Adrenal gland (tissue), 9 donors: ENCODE measurements at regions not wholly inside any gene's neighbourhood (a gene's known extent, or its start where the extent isn't known, plus 50 kb on each side); places are given as distances from the start of the nearest gene placed in this dataset.

Experiments
- DNase-seq, 7 donors: peaks; one replicate each; pipeline ENCODE4 v3.0.0-alpha.2; 2019 to 2020
- H3K27ac ChIP-seq, 5 donors: fragments of 200-600 bp; sonication (generic) in 4 of 5; 1 replicate in 3 of 5; 2 replicates in 2 of 5; pipeline versions ENCODE4 v1.5.1 to v1.8.0; 2016 to 2020; ENCODE audit warnings: mild to moderate bottlenecking in 1 of 5
- H3K27me3 ChIP-seq: fragments of 200-600 bp; 2 replicates; pipeline ENCODE4 v1.8.0; 2021
- H3K36me3 ChIP-seq, 2 donors: fragments of 200-600 bp; replicated peaks in 1 of 2; 1 replicate in 1 of 2; 2 replicates in 1 of 2; pipeline versions ENCODE4 v1.5.1 to v1.8.0; 2018 to 2022
- H3K4me1 ChIP-seq, 2 donors: fragments of 200-600 bp; replicated peaks in 1 of 2; 1 replicate in 1 of 2; 2 replicates in 1 of 2; pipeline versions ENCODE4 v1.5.1 to v1.8.0; 2018 to 2021
- H3K4me3 ChIP-seq, 4 donors: fragments of 200-600 bp; sonication (generic) in 3 of 4; one replicate each; pipeline ENCODE4 v1.5.1; 2016 to 2018
- H3K9me3 ChIP-seq, 3 donors: fragments of 200-600 bp; sonication (generic) in 1 of 3; replicated peaks in 1 of 3; 1 replicate in 2 of 3; 2 replicates in 1 of 3; pipeline versions ENCODE4 v1.5.1 to v1.8.0; 2016 to 2021
- POLR2A ChIP-seq, 2 donors: fragments of 450-650 bp; IDR thresholded peaks; one replicate each; pipeline ENCODE4 v1.6.1; 2017; ENCODE audit warnings: antibody characterized with exemption in 2 of 2, mild to moderate bottlenecking in 2 of 2, moderate library complexity in 1 of 2
- WGBS, 4 donors: extraction: QIAGEN DNeasy Blood & Tissue Kit in 2 of 4; methylation state at CpG; one replicate each; pipeline versions ENCODE4 v1.1.5 to v1.1.7; 2013 to 2017; 5-methylcytosine and 5-hydroxymethylcytosine counted together
- intact Hi-C, 2 donors: fragments of 100-400 bp; cut with DNase I; formaldehyde crosslinking; loops; one replicate each; pipeline versions ENCODE4 v1.14.1 to v1.15.0; 2022 to 2023
- TF ChIP-seq, protein P1 (sequence below), 6 experiments: fragments of 450-650 bp in 4 of 6; fragments of 200-600 bp in 2 of 6; sonication (generic) in 1 of 6; IDR thresholded peaks; 1 replicate in 5 of 6; 2 replicates in 1 of 6; pipeline versions ENCODE4 v1.5.1 to v1.8.0; 2016 to 2021; ENCODE audit warnings: antibody characterized with exemption in 6 of 6, mild to moderate bottlenecking in 2 of 6, moderate library complexity in 1 of 6
- donor health status: healthy with polysubstance abuse.
- donor health status: Bipolar disorder and iron deficiency.
- donor health status: DM: yes; HTN: yes; CAD: no.
- donor health status: DM: no; HTN: no; CAD: no.
- donor health status: DM: no; HTN: no; CAD: no.

DNA sequence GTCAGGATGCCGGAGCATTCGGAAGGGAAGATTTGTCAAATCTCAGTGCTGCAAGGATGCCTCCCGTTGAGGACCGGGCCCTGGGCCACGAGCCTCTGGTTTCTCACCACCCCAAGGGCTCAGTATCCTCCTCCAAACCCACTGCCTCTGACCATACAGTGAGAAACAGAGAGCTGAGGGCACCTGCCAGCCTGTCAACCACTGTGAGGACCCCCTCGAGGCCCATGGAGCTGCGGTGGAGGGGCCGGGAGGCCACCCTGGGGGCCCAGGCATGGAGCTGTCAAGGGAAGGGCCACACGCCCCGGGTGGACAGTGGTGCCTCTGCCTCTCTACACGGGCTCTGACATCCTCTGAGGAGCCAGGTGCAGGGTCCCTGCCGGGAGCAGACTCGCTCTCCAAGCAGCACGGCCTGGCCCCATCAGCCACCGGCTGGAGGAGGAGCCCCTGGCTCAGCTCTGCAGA is 248.0 kb upstream of the TCERG1L start:
- Histone ChIP-seq H3K36me3 (no peaks in the 10 kb centered on the region), H3K9me3 (no peaks in the 10 kb centered on the region), H3K27ac (no peak overlapping the region), H3K4me3 (no peak overlapping the region), H3K27me3 (peaks cover 5% of the 10 kb centered on the region), H3K4me1 (no peaks in the 10 kb centered on the region)
- no peak for DNase-seq
- TF ChIP-seq, protein P1, sequence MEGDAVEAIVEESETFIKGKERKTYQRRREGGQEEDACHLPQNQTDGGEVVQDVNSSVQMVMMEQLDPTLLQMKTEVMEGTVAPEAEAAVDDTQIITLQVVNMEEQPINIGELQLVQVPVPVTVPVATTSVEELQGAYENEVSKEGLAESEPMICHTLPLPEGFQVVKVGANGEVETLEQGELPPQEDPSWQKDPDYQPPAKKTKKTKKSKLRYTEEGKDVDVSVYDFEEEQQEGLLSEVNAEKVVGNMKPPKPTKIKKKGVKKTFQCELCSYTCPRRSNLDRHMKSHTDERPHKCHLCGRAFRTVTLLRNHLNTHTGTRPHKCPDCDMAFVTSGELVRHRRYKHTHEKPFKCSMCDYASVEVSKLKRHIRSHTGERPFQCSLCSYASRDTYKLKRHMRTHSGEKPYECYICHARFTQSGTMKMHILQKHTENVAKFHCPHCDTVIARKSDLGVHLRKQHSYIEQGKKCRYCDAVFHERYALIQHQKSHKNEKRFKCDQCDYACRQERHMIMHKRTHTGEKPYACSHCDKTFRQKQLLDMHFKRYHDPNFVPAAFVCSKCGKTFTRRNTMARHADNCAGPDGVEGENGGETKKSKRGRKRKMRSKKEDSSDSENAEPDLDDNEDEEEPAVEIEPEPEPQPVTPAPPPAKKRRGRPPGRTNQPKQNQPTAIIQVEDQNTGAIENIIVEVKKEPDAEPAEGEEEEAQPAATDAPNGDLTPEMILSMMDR (IDR thresholded peaks at IDR 0.05) = no peak
- no peak for TF ChIP-seq POLR2A (IDR thresholded peaks at IDR 0.05)
- intact Hi-C loops = no loop called here
- 71 to 85% (median 73%) methylated on average over 8 to 15 of the region's 15 CpGs for WGBS, 4 donors

DNA sequence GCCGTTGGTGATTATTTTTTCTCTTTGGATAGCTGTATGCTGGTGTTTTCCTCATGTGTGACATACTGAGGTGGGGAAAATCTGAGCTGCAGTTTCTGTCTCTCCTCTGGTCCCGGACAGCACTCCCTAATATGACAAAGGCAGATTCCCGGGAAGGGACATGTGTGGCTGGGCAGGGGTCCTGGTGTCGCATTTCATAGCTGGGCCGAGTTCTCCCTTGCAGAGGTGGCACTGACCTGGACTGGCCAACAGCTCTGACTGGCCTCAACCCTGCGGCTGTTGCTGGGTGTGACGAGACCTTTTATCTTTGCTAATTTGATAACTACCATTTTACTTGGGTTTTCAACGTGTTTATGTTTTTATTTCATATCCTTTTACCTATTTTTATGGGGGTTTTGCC is 248.6 kb upstream of the TCERG1L start:
- Histone ChIP-seq H3K27me3 (peaks cover 5% of the 10 kb centered on the region), H3K9me3 (no peaks in the 10 kb centered on the region), H3K27ac (no peak overlapping the region), H3K4me3 (no peak overlapping the region), H3K4me1 (no peaks in the 10 kb centered on the region), H3K36me3 (no peaks in the 10 kb centered on the region)
- DNase-seq = no peak
- TF ChIP-seq, protein P1 (IDR thresholded peaks at IDR 0.05) = no peak
- 42 to 49% (median 49%) methylated on average over 8 of the region's 8 CpGs for WGBS, 4 donors
- intact Hi-C loops = no loop called here

DNA sequence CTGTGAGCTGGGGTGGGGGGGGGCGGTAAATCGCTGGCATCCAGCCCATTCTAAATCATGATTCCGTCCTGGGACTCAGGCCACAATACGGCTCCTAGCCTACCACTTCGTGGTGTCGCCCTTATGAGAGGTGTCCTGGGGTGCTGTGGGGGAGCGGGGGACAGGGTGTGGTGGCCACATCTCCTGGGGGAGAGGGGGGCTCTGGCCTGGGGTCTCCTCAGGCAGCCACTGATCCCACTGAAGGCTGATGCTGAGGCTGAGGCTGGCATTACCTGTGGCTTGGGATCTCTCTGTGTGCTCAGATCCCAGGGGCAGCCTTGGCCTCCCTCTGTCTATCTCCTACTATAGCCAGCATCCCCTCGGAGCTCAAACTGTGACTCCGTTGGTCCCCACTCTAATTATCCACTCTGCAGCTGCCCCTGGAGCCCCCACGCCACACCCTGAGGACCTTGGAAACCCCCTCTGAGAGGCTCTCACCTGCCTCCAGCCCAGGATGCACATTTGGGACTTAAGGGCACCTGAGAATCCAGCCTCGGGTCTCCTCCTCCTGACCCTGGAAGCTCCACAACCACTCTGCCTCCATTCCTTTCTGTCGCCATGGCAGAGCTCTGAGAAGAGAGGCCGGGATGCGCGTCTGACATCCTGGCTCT is 249.3 kb upstream of the TCERG1L start:
- WGBS, 4 donors = 64 to 79% (median 71%) methylated on average over 12 to 15 of the region's 15 CpGs
- H3K4me3 ChIP-seq = no peak overlapping the region
- no peaks in the 10 kb centered on the region for H3K9me3 ChIP-seq
- no peaks in the 10 kb centered on the region for H3K4me1 ChIP-seq
- H3K36me3 ChIP-seq = no peaks in the 10 kb centered on the region
- no peak overlapping the region for H3K27ac ChIP-seq
- DNase-seq = no peak
- H3K27me3 ChIP-seq = peaks cover 5% of the 10 kb centered on the region
- intact Hi-C loops = no loop called here
- TF ChIP-seq, protein P1 (IDR thresholded peaks at IDR 0.05) = no peak
- TF ChIP-seq POLR2A (IDR thresholded peaks at IDR 0.05) = no peak

DNA sequence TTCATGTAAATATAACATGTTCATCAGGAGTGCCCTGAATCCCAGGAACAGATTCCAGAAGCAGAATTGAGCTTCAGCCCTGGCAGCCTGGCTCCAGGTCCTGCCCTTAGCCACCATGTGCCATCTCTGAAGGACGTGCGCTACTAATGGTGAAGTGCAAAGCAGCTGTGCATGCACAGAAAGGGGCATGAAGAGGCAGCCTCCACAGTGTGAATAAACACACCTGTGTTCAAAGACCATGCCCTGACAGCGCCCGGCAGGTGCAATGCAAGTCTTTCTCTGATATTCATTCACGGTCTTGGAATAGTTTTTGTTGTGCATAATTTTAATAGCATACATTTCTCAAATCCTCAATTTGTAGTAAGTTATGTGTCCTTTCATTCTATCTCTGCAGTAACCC is 250.4 kb upstream of the TCERG1L start:
- TF ChIP-seq, protein P1 (IDR thresholded peaks at IDR 0.05) = no peak
- Histone ChIP-seq H3K27me3 (peaks cover 5% of the 10 kb centered on the region), H3K9me3 (no peaks in the 10 kb centered on the region), H3K4me1 (no peaks in the 10 kb centered on the region), H3K4me3 (no peak overlapping the region), H3K27ac (no peak overlapping the region), H3K36me3 (no peaks in the 10 kb centered on the region)
- intact Hi-C loops = no loop called here
- DNase-seq = no peak
- WGBS, 4 donors = 84 to 93% (median 89%) methylated on average over 5 of the region's 5 CpGs
